Transverse colon (tissue), 4 donors: ENCODE measurements at regions not wholly inside any gene's neighbourhood (a gene's known extent, or its start where the extent isn't known, plus 50 kb on each side); places are given as distances from the start of the nearest gene placed in this dataset.

Experiments
- DNase-seq: peaks from one replicate; pipeline ENCODE4 v3.0.0-alpha.2; 2019
- H3K27ac ChIP-seq, 4 donors: fragments of 200-600 bp; sonication (generic); 2 replicates each; pipeline ENCODE4 v1.5.1; 2016 to 2018; ENCODE audit warnings: inconsistent platforms in 4 of 4
- H3K27me3 ChIP-seq: fragments of 200-600 bp; sonication (generic); 2 replicates; pipeline ENCODE4 v1.5.1; 2017; ENCODE audit warnings: inconsistent platforms
- H3K36me3 ChIP-seq, 4 donors: fragments of 200-600 bp; sonication (generic); 2 replicates each; pipeline ENCODE4 v1.5.1; 2017 to 2019; ENCODE audit warnings: inconsistent platforms in 4 of 4
- H3K4me1 ChIP-seq, 4 donors: fragments of 200-600 bp; sonication (generic); 2 replicates each; pipeline ENCODE4 v1.5.1; 2017 to 2020; ENCODE audit warnings: inconsistent platforms in 4 of 4
- H3K4me3 ChIP-seq, 4 donors: fragments of 200-600 bp; sonication (generic); 1 replicate in 1 of 4; 2 replicates in 3 of 4; pipeline versions ENCODE4 v1.5.1 to v1.6.1; 2017 to 2019; ENCODE audit warnings: inconsistent platforms in 4 of 4
- H3K9me3 ChIP-seq, 2 donors: fragments of 200-600 bp; sonication (generic); 2 replicates each; pipeline ENCODE4 v1.5.1; 2017 to 2019; ENCODE audit warnings: inconsistent platforms in 2 of 2
- CTCF ChIP-seq, 5 experiments: fragments of 200-600 bp in 3 of 5; fragments of 450-650 bp in 2 of 5; sonication (generic) in 3 of 5; IDR thresholded peaks; 1 replicate in 2 of 5; 2 replicates in 3 of 5; pipeline ENCODE4 v1.5.1; 2016 to 2017; ENCODE audit warnings: antibody characterized with exemption in 5 of 5, inconsistent platforms in 3 of 5, mild to moderate bottlenecking in 2 of 5, moderate library complexity in 1 of 5
- EP300 ChIP-seq: sonication (generic); formaldehyde crosslinking; IDR thresholded peaks from one replicate; pipeline ENCODE4 v1.6.1; 2017; ENCODE audit warnings: antibody characterized with exemption, low read depth
- POLR2A ChIP-seq: fragments of 450-650 bp; IDR thresholded peaks from one replicate; pipeline ENCODE4 v1.6.1; 2016; ENCODE audit warnings: antibody characterized with exemption, mild to moderate bottlenecking, moderate library complexity
- POLR2AphosphoS5 ChIP-seq, 3 donors: sonication (generic); formaldehyde crosslinking; IDR thresholded peaks; one replicate each; pipeline ENCODE4 v1.6.1; 2016; ENCODE audit warnings: antibody characterized with exemption in 3 of 3
- WGBS, 2 donors: methylation state at CpG; one replicate each; pipeline ENCODE4 v1.1.5; 2018; ENCODE audit warnings: low coverage in 1 of 2; 5-methylcytosine and 5-hydroxymethylcytosine counted together
- in situ Hi-C, 4 donors: fragments of 200-750 bp; cut with MboI; loops; one replicate each; pipeline versions ENCODE4 v1.15.0 to v1.15.1; 2017; ENCODE audit warnings: low sequenced_read_pairs in 3 of 4, low pct_ligation_motif_present in 1 of 4, low pct_unique_long_range_greater_than_20kb in 1 of 4
- intact Hi-C: fragments of 100-400 bp; cut with DNase I; formaldehyde crosslinking; loops from one replicate; pipeline ENCODE4 v1.15.1; 2023; ENCODE audit warnings: low total_unique reads

- in situ Hi-C loops (no loop called here), intact Hi-C loops (no loop called here)
- Histone ChIP-seq H3K9me3 (no peaks in the 10 kb centered on the region), H3K27me3 (no peaks in the 10 kb centered on the region), H3K27ac (no peak overlapping the region), H3K4me3 (no peak overlapping the region), H3K36me3 (no peaks in the 10 kb centered on the region), H3K4me1 (no peaks in the 10 kb centered on the region)
- 71 to 89% methylated on average over 1 of the region's 1 CpG for WGBS, 2 donors
- TF ChIP-seq POLR2AphosphoS5 (IDR thresholded peaks at IDR 0.05) (no peak), EP300 (no peak), POLR2A (no peak), CTCF (IDR thresholded peaks at IDR 0.05) (no peak)
- no peak for DNase-seq
Measured at GRCh38 chr11:23288003-23288783, 427.9 kb upstream of the CCDC179 start.

GRCh38 chr11:23295241-23295640 is 435.0 kb upstream of the CCDC179 start:
- Histone ChIP-seq H3K27me3 (no peaks in the 10 kb centered on the region), H3K27ac (no peak overlapping the region), H3K36me3 (no peaks in the 10 kb centered on the region), H3K9me3 (no peaks in the 10 kb centered on the region), H3K4me1 (no peaks in the 10 kb centered on the region), H3K4me3 (no peak overlapping the region)
- no peak for TF ChIP-seq POLR2A
- no peak for DNase-seq
- intact Hi-C loops: no loop called here
- 33 to 36% methylated on average over 2 of the region's 2 CpGs for WGBS, 2 donors
- in situ Hi-C loops: no loop called here

- H3K36me3 ChIP-seq: no peaks in the 10 kb centered on the region
- intact Hi-C loops (no loop called here), in situ Hi-C loops (no loop called here)
- DNase-seq: no peak
- H3K9me3 ChIP-seq: no peaks in the 10 kb centered on the region
- H3K27me3 ChIP-seq: no peaks in the 10 kb centered on the region
- H3K27ac ChIP-seq: no peak overlapping the region
- no peak overlapping the region for H3K4me3 ChIP-seq
- WGBS, 2 donors: 61 to 67% methylated on average over 2 of the region's 2 CpGs
- TF ChIP-seq POLR2AphosphoS5 (IDR thresholded peaks at IDR 0.05) (no peak), POLR2A (no peak), EP300 (no peak), CTCF (IDR thresholded peaks at IDR 0.05) (no peak)
- no peaks in the 10 kb centered on the region for H3K4me1 ChIP-seq
Measured at GRCh38 chr11:23308041-23308440, 447.8 kb upstream of the CCDC179 start.

- TF ChIP-seq EP300 (no peak), POLR2AphosphoS5 (IDR thresholded peaks at IDR 0.05) (no peak), POLR2A (no peak), CTCF (IDR thresholded peaks at IDR 0.05) (no peak)
- Histone ChIP-seq H3K27me3 (no peaks in the 10 kb centered on the region), H3K4me3 (no peak overlapping the region), H3K36me3 (no peaks in the 10 kb centered on the region), H3K9me3 (no peaks in the 10 kb centered on the region), H3K4me1 (no peaks in the 10 kb centered on the region), H3K27ac (no peak overlapping the region)
- 67 to 90% methylated on average over 1 of the region's 1 CpG for WGBS, 2 donors
- intact Hi-C loops (no loop called here), in situ Hi-C loops (no loop called here)
- DNase-seq: no peak
Measured at GRCh38 chr11:23310276-23310675, 450.0 kb upstream of the CCDC179 start.
